ENCODE measurements at regions not wholly inside any gene's neighbourhood (a gene's known extent, or its start where the extent isn't known, plus 50 kb on each side); places are given as distances from the start of the nearest gene placed in this dataset.

DNA sequence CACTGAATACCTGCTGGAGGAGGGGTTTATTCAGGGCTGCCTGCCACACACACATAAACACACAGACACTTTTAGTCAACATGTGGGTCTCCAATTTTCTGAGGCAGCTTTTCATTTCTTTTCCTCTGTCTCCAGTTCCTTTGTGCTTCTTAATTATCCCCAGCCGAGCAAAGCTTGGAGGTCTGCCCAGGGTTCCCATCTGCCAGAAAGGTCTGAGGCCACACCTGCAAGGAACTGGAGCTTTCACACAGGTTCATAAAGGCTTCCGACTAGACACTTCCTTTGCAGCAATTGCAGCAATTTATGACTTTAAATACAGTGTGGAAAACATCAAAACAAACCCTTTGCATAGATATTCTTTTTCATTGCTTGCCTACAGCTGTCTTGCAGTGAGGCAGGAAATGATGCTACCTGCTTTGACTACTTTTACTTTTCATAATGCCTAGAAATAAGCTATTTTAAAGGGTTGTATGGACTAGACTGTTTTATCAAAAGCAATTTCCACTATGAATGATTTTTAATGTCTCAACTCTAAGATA lies 1318.9 kb downstream of the AACS start:
- H3K27ac ChIP-seq (ENCODE audit: low read depth, low read length): no peak overlapping the region
- H3K4me1 ChIP-seq (ENCODE audit: insufficient read depth, low read length): peaks cover 15% of the 10 kb centered on the region
- H3K36me3 ChIP-seq (ENCODE audit: insufficient read depth, low read length): no peaks in the 10 kb centered on the region
- TF ChIP-seq, protein P1, sequence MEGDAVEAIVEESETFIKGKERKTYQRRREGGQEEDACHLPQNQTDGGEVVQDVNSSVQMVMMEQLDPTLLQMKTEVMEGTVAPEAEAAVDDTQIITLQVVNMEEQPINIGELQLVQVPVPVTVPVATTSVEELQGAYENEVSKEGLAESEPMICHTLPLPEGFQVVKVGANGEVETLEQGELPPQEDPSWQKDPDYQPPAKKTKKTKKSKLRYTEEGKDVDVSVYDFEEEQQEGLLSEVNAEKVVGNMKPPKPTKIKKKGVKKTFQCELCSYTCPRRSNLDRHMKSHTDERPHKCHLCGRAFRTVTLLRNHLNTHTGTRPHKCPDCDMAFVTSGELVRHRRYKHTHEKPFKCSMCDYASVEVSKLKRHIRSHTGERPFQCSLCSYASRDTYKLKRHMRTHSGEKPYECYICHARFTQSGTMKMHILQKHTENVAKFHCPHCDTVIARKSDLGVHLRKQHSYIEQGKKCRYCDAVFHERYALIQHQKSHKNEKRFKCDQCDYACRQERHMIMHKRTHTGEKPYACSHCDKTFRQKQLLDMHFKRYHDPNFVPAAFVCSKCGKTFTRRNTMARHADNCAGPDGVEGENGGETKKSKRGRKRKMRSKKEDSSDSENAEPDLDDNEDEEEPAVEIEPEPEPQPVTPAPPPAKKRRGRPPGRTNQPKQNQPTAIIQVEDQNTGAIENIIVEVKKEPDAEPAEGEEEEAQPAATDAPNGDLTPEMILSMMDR (IDR thresholded peaks at IDR 0.05; ENCODE audit: extremely low read depth, low read depth, low read length): no peak
- H3K4me3 ChIP-seq (ENCODE audit: insufficient read depth, low read length): no peak overlapping the region
- no peaks in the 10 kb centered on the region for H3K79me2 ChIP-seq (ENCODE audit: insufficient read depth, low read length)
- H3K27me3 ChIP-seq (ENCODE audit: insufficient read depth, low read length): no peaks in the 10 kb centered on the region
- H3K9me3 ChIP-seq (ENCODE audit: low read depth, low read length): no peaks in the 10 kb centered on the region
- no peak overlapping the region for H3K4me2 ChIP-seq (ENCODE audit: insufficient read depth, low read length)
- DNase-seq (ENCODE audit: insufficient read length, low spot score, missing footprints): no peak
- H4K20me1 ChIP-seq (ENCODE audit: insufficient read depth, low read length): no peaks in the 10 kb centered on the region
- no peak overlapping the region for H2AFZ ChIP-seq (ENCODE audit: low read length)

DNA sequence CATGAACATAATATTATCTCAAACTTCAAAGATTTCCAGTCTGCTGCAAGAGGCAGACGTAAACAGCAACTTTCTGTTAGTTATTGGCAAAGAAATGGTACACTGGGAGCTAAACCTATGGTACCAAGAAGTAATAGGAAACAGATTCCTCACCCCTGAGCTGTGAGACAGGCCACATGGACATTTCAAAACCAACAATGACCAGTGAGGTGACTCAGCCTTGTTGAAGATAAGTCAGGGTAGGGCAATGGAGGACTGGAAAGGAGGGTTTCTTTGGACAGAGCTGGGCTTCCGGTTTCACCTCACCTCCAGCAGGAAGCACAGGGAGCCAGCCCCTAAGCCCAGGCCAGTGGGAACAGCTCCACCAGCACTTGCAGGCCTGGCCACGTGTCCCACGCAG lies 1320.5 kb downstream of the AACS start:
- no peak overlapping the region for H3K4me3 ChIP-seq (ENCODE audit: insufficient read depth, low read length)
- H3K9me3 ChIP-seq (ENCODE audit: low read depth, low read length): no peaks in the 10 kb centered on the region
- DNase-seq (ENCODE audit: insufficient read length, low spot score, missing footprints): peak; percentile 54
- peak overlapping the region; percentile 39 for H3K27ac ChIP-seq (ENCODE audit: low read depth, low read length)
- no peaks in the 10 kb centered on the region for H3K27me3 ChIP-seq (ENCODE audit: insufficient read depth, low read length)
- H3K4me1 ChIP-seq (ENCODE audit: insufficient read depth, low read length): peaks cover 32% of the 10 kb centered on the region
- TF ChIP-seq, protein P1 (IDR thresholded peaks at IDR 0.05; ENCODE audit: extremely low read depth, low read depth, low read length): no peak
- H2AFZ ChIP-seq (ENCODE audit: low read length): peak overlapping the region; percentile 73
- no peak overlapping the region for H3K4me2 ChIP-seq (ENCODE audit: insufficient read depth, low read length)
- no peaks in the 10 kb centered on the region for H4K20me1 ChIP-seq (ENCODE audit: insufficient read depth, low read length)
- H3K79me2 ChIP-seq (ENCODE audit: insufficient read depth, low read length): no peaks in the 10 kb centered on the region
- H3K36me3 ChIP-seq (ENCODE audit: insufficient read depth, low read length): no peaks in the 10 kb centered on the region

DNA sequence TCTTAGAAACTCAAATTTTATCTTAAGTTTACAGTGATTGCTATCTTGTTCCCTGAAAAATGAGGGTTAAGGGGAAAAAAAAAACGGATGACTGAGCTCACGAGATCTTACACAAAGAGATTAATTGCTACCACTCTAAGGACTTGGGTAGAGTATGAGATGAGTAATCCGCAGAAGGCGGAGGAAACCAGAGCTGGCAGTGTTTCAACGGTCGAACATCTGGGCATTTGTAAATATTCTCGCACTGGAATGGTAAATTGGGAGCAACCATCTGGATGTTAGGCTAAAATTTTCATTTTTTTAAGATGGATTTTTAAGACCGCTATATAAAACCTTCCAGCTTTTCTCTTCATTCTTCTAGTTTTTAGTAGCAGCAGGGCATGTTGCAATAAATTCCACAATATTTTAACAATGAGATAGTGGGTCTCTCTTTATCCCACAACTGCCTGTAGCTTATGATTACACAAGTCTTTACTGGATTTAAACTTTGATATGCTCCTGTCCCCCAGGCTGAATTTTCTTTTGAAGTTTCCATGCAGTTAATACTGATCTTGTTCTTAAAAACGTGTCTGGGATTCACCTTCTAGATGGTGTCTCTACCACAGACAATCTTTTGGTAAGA lies 1324.1 kb downstream of the AACS start:
- DNase-seq (ENCODE audit: insufficient read length, low spot score, missing footprints): no peak
- H3K4me2 ChIP-seq (ENCODE audit: insufficient read depth, low read length): peak overlapping the region; percentile 50
- H3K36me3 ChIP-seq (ENCODE audit: insufficient read depth, low read length): no peaks in the 10 kb centered on the region
- peak overlapping the region; percentile 38 for H3K27ac ChIP-seq (ENCODE audit: low read depth, low read length)
- peaks cover 33% of the 10 kb centered on the region for H3K4me1 ChIP-seq (ENCODE audit: insufficient read depth, low read length)
- peak overlapping the region; percentile 34 for H3K4me3 ChIP-seq (ENCODE audit: insufficient read depth, low read length)
- H4K20me1 ChIP-seq (ENCODE audit: insufficient read depth, low read length): no peaks in the 10 kb centered on the region
- H3K27me3 ChIP-seq (ENCODE audit: insufficient read depth, low read length): no peaks in the 10 kb centered on the region
- H3K79me2 ChIP-seq (ENCODE audit: insufficient read depth, low read length): no peaks in the 10 kb centered on the region
- TF ChIP-seq, protein P1 (IDR thresholded peaks at IDR 0.05; ENCODE audit: extremely low read depth, low read depth, low read length): no peak
- H3K9me3 ChIP-seq (ENCODE audit: low read depth, low read length): no peaks in the 10 kb centered on the region
- H2AFZ ChIP-seq (ENCODE audit: low read length): no peak overlapping the region

DNA sequence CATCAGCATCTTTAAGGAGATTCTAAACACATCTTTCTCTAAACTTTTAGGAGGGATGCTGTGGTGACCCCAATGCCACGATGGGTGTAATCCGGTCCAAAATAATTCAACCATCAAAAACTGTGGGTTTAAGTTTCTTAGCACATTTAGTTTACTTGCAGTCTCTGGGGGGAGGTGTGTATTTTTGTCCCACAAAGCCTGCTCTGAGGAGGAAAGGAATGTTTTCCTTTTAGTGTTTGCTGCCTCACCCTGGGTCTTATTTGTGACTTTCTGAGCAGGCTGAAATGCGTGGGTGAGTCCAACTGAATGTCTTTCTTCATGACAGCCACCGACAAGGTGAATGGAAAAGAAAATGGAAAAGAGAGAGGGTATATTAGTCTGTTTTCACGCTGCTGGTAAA lies 1324.7 kb downstream of the AACS start:
- Histone ChIP-seq H3K4me1 (ENCODE audit: insufficient read depth, low read length) (peaks cover 33% of the 10 kb centered on the region), H3K27me3 (ENCODE audit: insufficient read depth, low read length) (no peaks in the 10 kb centered on the region), H3K9me3 (ENCODE audit: low read depth, low read length) (no peaks in the 10 kb centered on the region), H4K20me1 (ENCODE audit: insufficient read depth, low read length) (no peaks in the 10 kb centered on the region), H3K27ac (ENCODE audit: low read depth, low read length) (peak overlapping the region; percentile 38), H3K4me3 (ENCODE audit: insufficient read depth, low read length) (no peak overlapping the region), H2AFZ (ENCODE audit: low read length) (peak overlapping the region; percentile 50), H3K36me3 (ENCODE audit: insufficient read depth, low read length) (no peaks in the 10 kb centered on the region), H3K79me2 (ENCODE audit: insufficient read depth, low read length) (no peaks in the 10 kb centered on the region), H3K4me2 (ENCODE audit: insufficient read depth, low read length) (peak overlapping the region; percentile 50)
- DNase-seq (ENCODE audit: insufficient read length, low spot score, missing footprints): no peak
- TF ChIP-seq, protein P1 (IDR thresholded peaks at IDR 0.05; ENCODE audit: extremely low read depth, low read depth, low read length): no peak
